ENCODE measurements at regions not wholly inside any gene's neighbourhood (a gene's known extent, or its start where the extent isn't known, plus 50 kb on each side); places are given as distances from the start of the nearest gene placed in this dataset.

DNA sequence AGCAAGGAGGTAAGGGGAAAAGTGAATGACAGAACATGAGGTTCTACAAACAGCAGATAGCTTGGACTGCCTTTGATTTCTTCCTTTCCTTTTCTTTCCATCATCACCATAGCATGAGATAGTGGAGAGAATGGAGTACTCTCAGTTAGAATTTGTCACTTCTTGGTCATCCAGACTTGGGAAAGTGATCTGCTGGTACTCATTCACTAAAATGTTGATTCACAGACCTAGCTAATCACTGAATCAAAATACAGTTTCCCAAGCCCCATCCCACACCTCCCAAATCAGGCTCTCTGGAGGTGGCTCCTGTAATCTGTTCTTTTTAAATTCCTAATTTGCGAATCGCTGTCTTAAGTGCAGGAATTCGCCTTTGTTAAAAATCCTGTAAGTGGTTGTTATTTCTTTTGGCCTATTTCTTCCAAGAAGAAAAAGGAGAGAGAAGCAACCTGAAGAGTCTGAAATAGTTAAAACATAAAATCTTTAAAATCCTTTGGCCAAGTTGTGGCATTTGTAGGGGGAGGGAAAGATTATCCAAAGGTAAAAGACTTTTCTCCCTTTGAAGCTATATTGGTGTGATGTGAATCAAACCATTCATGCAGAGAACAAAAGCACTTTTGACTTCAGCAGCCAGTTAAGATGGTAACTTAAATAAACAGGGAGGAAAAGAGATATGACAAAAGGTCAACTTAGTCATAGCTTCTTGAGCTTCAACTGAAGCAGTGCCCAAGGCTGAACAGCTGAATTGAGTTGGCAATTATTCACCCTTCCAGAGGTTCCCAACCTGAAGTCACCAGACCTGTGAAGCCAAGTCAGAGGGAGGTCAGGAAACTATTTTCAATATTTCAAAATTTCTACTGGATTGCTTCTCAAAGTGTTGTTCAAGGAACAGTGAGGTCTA lies 255.1 kb upstream of the KRR1 start:
- no peak overlapping the region for H3K4me3 Mint-ChIP-seq
- no peak for DNase-seq
- H3K27ac Mint-ChIP-seq = no peak overlapping the region
- H3K4me1 Mint-ChIP-seq = no peaks in the 10 kb centered on the region
- H3K36me3 Mint-ChIP-seq = no peaks in the 10 kb centered on the region
- H3K9me3 Mint-ChIP-seq = peaks cover 0 to 2% (median 0%) of the 10 kb centered on the region in 6 donors
- peaks cover under 1 to 10% (median 6%) of the 10 kb centered on the region in 3 donors for H3K27me3 Mint-ChIP-seq (ENCODE audit: low read depth in 3 of 3)

DNA sequence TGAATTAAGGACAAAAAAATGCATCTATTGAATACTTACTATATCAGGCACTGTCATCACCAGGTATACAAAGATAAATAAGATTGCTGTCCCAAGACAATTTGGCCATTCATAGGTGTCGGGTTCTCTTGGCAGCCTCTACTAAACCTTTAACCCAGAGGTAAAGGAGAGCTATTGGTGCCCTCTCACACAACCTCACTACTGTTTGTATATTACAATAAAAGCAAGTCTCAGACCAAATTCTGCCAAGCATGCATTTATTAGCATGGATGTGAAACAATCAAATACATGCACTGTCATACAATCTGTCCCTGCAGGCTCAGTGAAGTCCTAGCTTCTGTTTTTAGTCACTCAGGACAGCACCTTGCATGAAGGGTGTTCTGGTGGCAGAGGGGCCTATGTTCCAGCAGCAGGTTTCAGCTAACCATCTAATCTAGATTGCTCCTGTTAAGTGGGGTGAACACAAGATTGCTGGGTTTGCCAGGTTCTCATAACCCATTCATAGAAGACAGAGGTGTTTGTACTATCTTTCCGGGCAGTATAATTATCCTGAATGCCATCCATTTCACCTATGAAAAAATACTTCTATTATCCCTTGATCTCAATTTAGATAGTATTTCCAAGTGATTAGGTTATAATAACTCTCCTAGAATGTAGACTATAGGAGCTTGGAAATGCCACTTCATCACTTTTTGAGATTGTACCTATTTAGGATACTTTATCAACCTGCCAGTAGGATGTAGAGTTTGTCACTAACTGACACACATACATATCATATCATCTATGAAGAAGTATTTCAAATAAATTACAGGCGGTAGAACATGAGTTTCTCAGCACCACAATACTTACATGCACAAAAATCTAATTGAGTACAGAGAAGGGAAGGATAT lies 254.0 kb upstream of the KRR1 start:
- no peak overlapping the region for H3K27ac Mint-ChIP-seq
- no peak overlapping the region for H3K4me3 Mint-ChIP-seq
- H3K36me3 Mint-ChIP-seq = no peaks in the 10 kb centered on the region
- peaks cover 0 to 2% (median 0%) of the 10 kb centered on the region in 6 donors for H3K9me3 Mint-ChIP-seq
- H3K4me1 Mint-ChIP-seq = no peaks in the 10 kb centered on the region
- no peak for DNase-seq
- peaks cover 2 to 10% (median 6%) of the 10 kb centered on the region in 3 donors for H3K27me3 Mint-ChIP-seq (ENCODE audit: low read depth in 3 of 3)

- H3K4me1 Mint-ChIP-seq = no peaks in the 10 kb centered on the region
- H3K9me3 Mint-ChIP-seq = peaks cover 0 to 2% (median 0%) of the 10 kb centered on the region in 6 donors
- DNase-seq = no peak
- H3K27ac Mint-ChIP-seq = no peak overlapping the region
- peaks cover 2 to 8% (median 6%) of the 10 kb centered on the region in 3 donors for H3K27me3 Mint-ChIP-seq (ENCODE audit: low read depth in 3 of 3)
- no peaks in the 10 kb centered on the region for H3K36me3 Mint-ChIP-seq
- H3K4me3 Mint-ChIP-seq = no peak overlapping the region
These were observed 252.9 kb upstream of the KRR1 start for GRCh38 chr12:75764091-75764841.

GRCh38 chr12:75760573-75761294 lies 249.3 kb upstream of the KRR1 start:
- Mint-ChIP-seq H3K36me3 (no peaks in the 10 kb centered on the region), H3K9me3 (no peaks in the 10 kb centered on the region), H3K4me3 (no peak overlapping the region), H3K4me1 (no peaks in the 10 kb centered on the region), H3K27me3 (ENCODE audit: low read depth in 3 of 3) (peaks cover 2 to 6% (median 4%) of the 10 kb centered on the region in 3 donors), H3K27ac (no peak overlapping the region)
- DNase-seq = no peak

DNA sequence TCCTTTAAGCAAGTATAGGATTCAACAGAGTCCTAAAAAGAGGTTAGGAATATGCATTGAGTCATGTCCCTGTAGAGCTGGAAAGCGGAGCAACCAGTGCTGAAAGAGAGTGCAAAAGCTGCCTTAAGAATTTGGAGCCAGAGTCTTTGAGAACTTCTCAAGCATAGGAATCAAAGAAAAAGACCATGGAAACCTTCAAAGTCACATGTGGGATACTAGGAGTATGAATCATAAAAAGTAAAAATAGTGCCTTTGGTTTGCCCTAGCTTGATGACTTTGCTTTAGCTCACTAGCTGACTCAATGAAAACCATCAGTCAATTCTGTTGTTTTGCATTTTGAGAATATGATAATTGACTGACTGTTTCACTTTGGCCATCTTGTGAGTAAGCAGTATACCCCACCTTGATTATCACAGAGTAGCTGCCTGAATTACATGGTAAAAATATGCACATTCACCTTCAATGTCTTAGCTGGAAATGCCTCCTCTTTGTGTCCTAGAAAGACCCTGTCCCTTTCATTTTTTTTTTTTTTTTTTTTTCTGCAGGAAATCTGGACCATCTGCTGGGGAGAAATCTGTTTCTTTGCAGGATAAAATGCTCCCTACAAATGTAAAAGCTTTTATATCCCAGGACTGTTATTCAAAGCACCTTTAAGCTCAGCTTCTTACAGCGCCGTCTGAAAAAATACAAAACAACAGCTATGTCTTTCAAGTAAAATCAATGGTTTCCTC lies 248.6 kb upstream of the KRR1 start:
- H3K4me1 Mint-ChIP-seq = peaks cover 4 to 5% of the 10 kb centered on the region in 2 donors
- H3K4me3 Mint-ChIP-seq = no peak overlapping the region
- H3K9me3 Mint-ChIP-seq = no peaks in the 10 kb centered on the region
- DNase-seq = no peak
- H3K36me3 Mint-ChIP-seq = no peaks in the 10 kb centered on the region
- peaks cover 2 to 6% (median 4%) of the 10 kb centered on the region in 3 donors for H3K27me3 Mint-ChIP-seq (ENCODE audit: low read depth in 3 of 3)
- H3K27ac Mint-ChIP-seq = no peak overlapping the region

GRCh38 chr12:75759196-75759595 lies 247.8 kb upstream of the KRR1 start:
- DNase-seq = no peak
- Mint-ChIP-seq H3K27ac (no peak overlapping the region), H3K4me1 (peaks cover 11 to 13% of the 10 kb centered on the region in 2 donors), H3K36me3 (no peaks in the 10 kb centered on the region), H3K27me3 (ENCODE audit: low read depth in 3 of 3) (peaks cover 2 to 4% (median 4%) of the 10 kb centered on the region in 3 donors), H3K9me3 (no peaks in the 10 kb centered on the region), H3K4me3 (no peak overlapping the region)

DNA sequence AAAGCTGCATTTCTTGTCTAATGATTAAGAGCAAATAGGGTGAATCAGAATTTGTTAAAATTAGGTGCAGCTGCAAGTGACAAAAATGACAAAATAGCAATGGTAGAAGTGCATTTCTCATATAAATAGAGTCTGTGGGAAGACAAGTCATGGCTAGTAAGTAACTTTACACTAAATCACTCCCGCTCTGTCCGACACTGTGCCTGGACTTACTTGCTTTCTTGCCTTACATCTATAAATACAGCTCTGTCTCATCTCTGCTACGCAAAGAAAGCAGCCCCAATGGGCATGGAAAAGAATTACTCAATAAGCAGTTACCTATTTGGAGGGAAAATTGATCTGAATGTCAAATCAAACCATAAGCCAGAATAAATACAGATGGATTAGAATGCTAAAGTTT lies 245.4 kb upstream of the KRR1 start:
- DNase-seq = no peak
- peaks cover 15 to 22% of the 10 kb centered on the region in 2 donors for H3K4me1 Mint-ChIP-seq
- no peak overlapping the region for H3K4me3 Mint-ChIP-seq
- H3K9me3 Mint-ChIP-seq = no peaks in the 10 kb centered on the region
- peaks cover 0 to 2% (median 0%) of the 10 kb centered on the region in 3 donors for H3K27me3 Mint-ChIP-seq (ENCODE audit: low read depth in 3 of 3)
- no peak overlapping the region for H3K27ac Mint-ChIP-seq
- no peaks in the 10 kb centered on the region for H3K36me3 Mint-ChIP-seq

GRCh38 chr12:75756111-75756510 lies 244.7 kb upstream of the KRR1 start:
- DNase-seq = no peak
- Mint-ChIP-seq H3K36me3 (no peaks in the 10 kb centered on the region), H3K4me3 (no peak overlapping the region), H3K27me3 (ENCODE audit: low read depth in 3 of 3) (no peaks in the 10 kb centered on the region), H3K27ac (no peak overlapping the region), H3K4me1 (peaks cover 15 to 22% of the 10 kb centered on the region in 2 donors), H3K9me3 (no peaks in the 10 kb centered on the region)

DNA sequence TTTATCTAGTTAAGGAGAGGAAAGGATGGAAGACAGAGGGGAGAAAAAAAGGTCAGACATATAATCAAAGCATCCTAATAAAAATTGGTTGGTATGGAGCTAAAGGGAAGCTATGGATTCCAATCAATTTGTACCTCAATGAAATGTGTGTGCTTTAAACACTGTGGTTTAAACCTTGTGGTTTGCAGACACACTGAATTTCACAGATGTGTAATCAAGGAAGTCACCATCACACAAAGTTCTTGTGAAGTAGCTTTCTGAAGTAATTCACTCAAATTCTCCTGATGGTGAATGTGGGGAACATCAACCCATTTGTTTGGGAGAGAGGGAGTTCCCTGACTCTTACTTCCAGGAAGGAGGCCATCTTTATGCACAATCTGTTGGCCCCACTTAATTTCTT lies 243.3 kb upstream of the KRR1 start:
- Mint-ChIP-seq H3K27ac (peak overlapping the region in 3 of 6 donors; percentile 9 to 31 (median 15)), H3K36me3 (no peaks in the 10 kb centered on the region), H3K4me1 (peaks cover 15 to 22% of the 10 kb centered on the region in 2 donors), H3K9me3 (no peaks in the 10 kb centered on the region), H3K27me3 (ENCODE audit: low read depth in 3 of 3) (no peaks in the 10 kb centered on the region), H3K4me3 (peak overlapping the region in 2 of 5 donors; percentile 10 to 40)
- no peak for DNase-seq

DNA sequence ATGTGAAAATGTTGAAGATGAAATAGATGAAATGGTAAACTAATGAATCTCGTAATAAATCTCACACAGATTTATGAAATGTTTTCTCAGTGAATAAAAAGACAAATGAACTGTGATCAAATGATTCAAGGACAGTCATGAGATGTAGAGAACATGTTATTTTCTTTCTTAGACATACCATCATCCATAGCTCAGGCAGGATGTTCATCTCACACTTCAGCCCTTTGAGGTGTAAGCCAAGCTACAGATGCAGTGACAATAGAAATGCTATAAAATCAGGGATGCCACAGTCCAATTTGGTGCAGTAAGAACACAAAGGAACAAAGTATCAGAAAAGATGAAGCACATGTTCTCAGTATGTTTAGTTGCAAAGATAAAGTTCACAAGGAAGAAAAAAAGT lies 242.7 kb upstream of the KRR1 start:
- Mint-ChIP-seq H3K4me1 (peaks cover 15 to 22% of the 10 kb centered on the region in 2 donors), H3K27me3 (ENCODE audit: low read depth in 3 of 3) (no peaks in the 10 kb centered on the region), H3K27ac (peak overlapping the region in 1 of 6 donors; percentile 5), H3K36me3 (no peaks in the 10 kb centered on the region), H3K9me3 (no peaks in the 10 kb centered on the region), H3K4me3 (peak overlapping the region in 3 of 5 donors; percentile 8 to 40 (median 10))
- DNase-seq = no peak

DNA sequence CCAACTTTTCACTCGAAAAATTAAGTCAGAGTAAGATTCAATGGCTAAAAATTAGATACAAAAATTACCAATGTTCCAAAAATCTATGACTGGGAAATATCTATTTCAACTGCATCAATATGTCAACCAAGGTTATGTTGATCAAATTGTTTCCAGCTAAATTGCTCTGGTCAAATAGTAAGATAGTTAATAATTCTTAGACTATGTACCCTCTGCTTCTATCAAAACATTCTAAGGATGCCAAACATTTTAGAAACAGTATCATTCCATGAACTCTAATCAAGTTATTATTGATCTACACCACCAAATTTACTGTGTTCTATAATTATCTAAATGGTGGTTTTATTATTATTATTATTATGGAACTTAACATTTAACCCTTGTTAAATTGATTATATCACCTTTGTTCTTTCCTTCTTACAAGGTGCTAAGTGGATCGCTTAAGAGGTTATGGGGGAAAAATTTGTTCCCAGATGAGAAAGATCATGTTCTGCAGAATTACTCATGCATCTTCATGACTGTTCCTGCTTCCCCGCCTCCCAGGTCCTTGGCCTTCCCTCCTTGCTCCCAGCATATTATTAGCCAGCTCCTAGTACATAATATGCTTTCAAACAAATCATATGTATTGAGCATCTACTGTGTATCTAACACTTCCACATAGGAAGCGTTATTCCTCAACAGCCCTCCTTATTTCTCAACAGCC lies 240.5 kb upstream of the KRR1 start:
- peaks cover 15 to 22% of the 10 kb centered on the region in 2 donors for H3K4me1 Mint-ChIP-seq
- no peaks in the 10 kb centered on the region for H3K9me3 Mint-ChIP-seq
- H3K36me3 Mint-ChIP-seq = no peaks in the 10 kb centered on the region
- no peak overlapping the region for H3K27ac Mint-ChIP-seq
- H3K4me3 Mint-ChIP-seq = no peak overlapping the region
- H3K27me3 Mint-ChIP-seq (ENCODE audit: low read depth in 3 of 3) = peaks cover 0 to 2% (median 0%) of the 10 kb centered on the region in 3 donors
- no peak for DNase-seq

GRCh38 chr12:75750716-75751306 lies 239.4 kb upstream of the KRR1 start:
- no peaks in the 10 kb centered on the region for H3K36me3 Mint-ChIP-seq
- peaks cover 15 to 22% of the 10 kb centered on the region in 2 donors for H3K4me1 Mint-ChIP-seq
- H3K27me3 Mint-ChIP-seq (ENCODE audit: low read depth in 3 of 3) = peaks cover 0 to 2% (median 0%) of the 10 kb centered on the region in 3 donors
- no peaks in the 10 kb centered on the region for H3K9me3 Mint-ChIP-seq
- H3K4me3 Mint-ChIP-seq = no peak overlapping the region
- no peak overlapping the region for H3K27ac Mint-ChIP-seq
- no peak for DNase-seq

Measured in immature natural killer cell (primary cell).